ENCODE measurements at regions not wholly inside any gene's neighbourhood (a gene's known extent, or its start where the extent isn't known, plus 50 kb on each side); places are given as distances from the start of the nearest gene placed in this dataset.
A peak's percentile ranks its signal among the peaks of the same experiment; 100 is the strongest.

- Mint-ChIP-seq H3K4me1 (ENCODE audit: low read depth) (peaks cover 50% of the 10 kb centered on the region), H3K9me3 (no peaks in the 10 kb centered on the region), H3K27me3 (peaks cover 4% of the 10 kb centered on the region), H3K27ac (no peak overlapping the region), H3K36me3 (no peaks in the 10 kb centered on the region), H3K4me3 (no peak overlapping the region)
- ChIA-PET CTCF (no interaction called here), POLR2A (no interaction called here)
- intact Hi-C loops (cut with micrococcal nuclease): no loop called here
- no peak for DNase-seq
Observed at GRCh38 chr7:106430535-106431455, 146.0 kb upstream of the NAMPT start.

- intact Hi-C loops (cut with micrococcal nuclease): no loop called here
- no peaks in the 10 kb centered on the region for H3K9me3 Mint-ChIP-seq
- CTCF ChIA-PET: interaction anchor here (1.1 kb wide), 1 partner anchor 32 kb away, joined by 3 read pairs; no protein-coding TSS in a partner anchor
- no peak for DNase-seq
- no peaks in the 10 kb centered on the region for H3K36me3 Mint-ChIP-seq
- H3K27ac Mint-ChIP-seq: no peak overlapping the region
- peaks cover 2% of the 10 kb centered on the region for H3K27me3 Mint-ChIP-seq
- peaks cover 56% of the 10 kb centered on the region for H3K4me1 Mint-ChIP-seq (ENCODE audit: low read depth)
- no peak overlapping the region for H3K4me3 Mint-ChIP-seq
- POLR2A ChIA-PET: no interaction called here
Observed at GRCh38 chr7:106430103-106430502, 145.3 kb upstream of the NAMPT start.

GRCh38 chr7:106426803-106427202 lies 142.0 kb upstream of the NAMPT start:
- H3K36me3 Mint-ChIP-seq: no peaks in the 10 kb centered on the region
- intact Hi-C loops (cut with micrococcal nuclease): loop anchor here (5.0 to 10.0 kb wide), 2 partner anchors 620 to 1412 kb away; partner anchors contain the start of gene KMT2E
- peaks cover 72% of the 10 kb centered on the region for H3K4me1 Mint-ChIP-seq (ENCODE audit: low read depth)
- no peaks in the 10 kb centered on the region for H3K27me3 Mint-ChIP-seq
- no peak for DNase-seq
- POLR2A ChIA-PET: interaction anchor here (3.6 kb wide), 1 partner anchor 142 kb away, joined by 56 read pairs; the partner anchor contains the start of gene NAMPT
- CTCF ChIA-PET: no interaction called here
- peak overlapping the region; percentile 65 for H3K4me3 Mint-ChIP-seq
- no peaks in the 10 kb centered on the region for H3K9me3 Mint-ChIP-seq
- H3K27ac Mint-ChIP-seq: peak overlapping the region; percentile 97

- no peaks in the 10 kb centered on the region for H3K9me3 Mint-ChIP-seq
- peak; percentile 91 for DNase-seq
- no peaks in the 10 kb centered on the region for H3K36me3 Mint-ChIP-seq
- H3K27me3 Mint-ChIP-seq: no peaks in the 10 kb centered on the region
- intact Hi-C loops (cut with micrococcal nuclease): loop anchor here (1.0 to 10.0 kb wide), 8 partner anchors 8 to 1410 kb away; partner anchors contain the start of gene KMT2E
- H3K4me1 Mint-ChIP-seq (ENCODE audit: low read depth): peaks cover 81% of the 10 kb centered on the region
- peak overlapping the region; percentile 65 for H3K4me3 Mint-ChIP-seq
- CTCF ChIA-PET: interaction anchor here (0.9 to 1.9 kb wide), 9 partner anchors 24 to 170 kb away, joined by 3 to 15 read pairs (median 3); partner anchors contain the start of gene NAMPT
- H3K27ac Mint-ChIP-seq: peak overlapping the region; percentile 97
- POLR2A ChIA-PET: interaction anchor here (0.6 to 3.6 kb wide), 14 partner anchors 20 to 317 kb away, joined by 3 to 56 read pairs (median 4); partner anchors contain the start of gene NAMPT
Observed at GRCh38 chr7:106425017-106425719, 140.4 kb upstream of the NAMPT start.

DNA sequence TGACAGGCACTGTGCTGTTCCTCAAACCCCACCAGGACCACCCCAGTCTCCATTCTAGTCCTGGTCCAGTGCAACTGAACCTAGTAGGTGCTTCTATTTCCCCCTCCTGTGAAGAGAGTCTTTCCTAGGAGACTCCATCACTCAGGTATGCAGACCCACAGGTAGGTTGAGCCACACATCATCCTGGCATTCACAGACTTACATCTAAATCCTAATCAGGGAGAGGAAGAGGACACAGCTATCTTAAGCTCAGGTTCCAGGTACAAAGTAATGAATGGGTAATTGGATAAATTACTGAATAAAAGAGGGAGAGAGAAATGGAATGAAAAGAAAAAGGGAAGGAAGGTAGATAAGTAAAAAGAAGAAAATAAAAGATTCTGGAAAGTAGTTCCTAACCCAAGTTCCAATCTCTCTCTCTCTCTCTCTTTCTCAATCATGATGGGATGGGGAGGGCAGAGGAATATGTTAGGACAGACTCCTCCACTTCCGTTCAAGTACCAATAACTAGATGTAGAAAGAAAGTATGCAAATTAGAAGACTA lies 139.8 kb upstream of the NAMPT start:
- ChIA-PET POLR2A (interaction anchor here (0.6 to 3.6 kb wide), 12 partner anchors 19 to 317 kb away, joined by 3 to 56 read pairs (median 4); partner anchors contain the start of gene NAMPT), CTCF (interaction anchor here (0.9 to 1.9 kb wide), 6 partner anchors 24 to 82 kb away, joined by 3 to 15 read pairs (median 3); no protein-coding TSS in a partner anchor)
- Mint-ChIP-seq H3K27me3 (no peaks in the 10 kb centered on the region), H3K4me3 (peak overlapping the region; percentile 24), H3K36me3 (no peaks in the 10 kb centered on the region), H3K4me1 (ENCODE audit: low read depth) (peaks cover 83% of the 10 kb centered on the region), H3K27ac (peak overlapping the region; percentile 97), H3K9me3 (no peaks in the 10 kb centered on the region)
- intact Hi-C loops (cut with micrococcal nuclease): loop anchor here (1.0 to 10.0 kb wide), 12 partner anchors 9 to 1410 kb away; partner anchors contain the start of genes HBP1, KMT2E and PIK3CG
- DNase-seq: no peak

- POLR2A ChIA-PET: interaction anchor here (1.1 to 3.6 kb wide), 4 partner anchors 41 to 139 kb away, joined by 3 to 56 read pairs (median 20); partner anchors contain the start of gene NAMPT
Observed at GRCh38 chr7:106423821-106424475, 139.2 kb upstream of the NAMPT start.

DNA sequence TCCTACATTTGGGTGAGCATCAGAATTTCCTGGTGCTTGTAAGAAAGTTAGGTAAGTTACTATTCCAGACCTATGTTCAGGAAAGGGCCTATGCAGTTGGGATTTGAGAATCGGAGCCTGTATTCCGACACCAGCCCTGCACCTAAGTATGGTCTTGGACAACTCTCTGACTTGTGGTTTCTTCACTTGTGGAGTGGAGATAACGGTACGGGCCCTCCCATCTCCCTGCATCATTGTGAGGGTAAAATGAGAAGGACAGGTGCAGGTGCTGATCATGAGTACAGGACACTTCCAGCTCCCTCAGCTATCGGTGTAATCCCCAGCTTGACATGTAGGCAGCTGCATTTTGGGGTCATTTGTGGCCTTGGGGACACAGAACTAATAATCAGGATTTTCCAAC lies 138.3 kb upstream of the NAMPT start:
- H3K4me3 Mint-ChIP-seq: no peak overlapping the region
- no peaks in the 10 kb centered on the region for H3K36me3 Mint-ChIP-seq
- DNase-seq: no peak
- peaks cover 90% of the 10 kb centered on the region for H3K4me1 Mint-ChIP-seq (ENCODE audit: low read depth)
- intact Hi-C loops (cut with micrococcal nuclease): loop anchor here (5.0 to 10.0 kb wide), 4 partner anchors 344 to 1408 kb away; partner anchors contain the start of genes HBP1, KMT2E and PIK3CG
- ChIA-PET CTCF (no interaction called here), POLR2A (interaction anchor here (0.6 to 3.6 kb wide), 4 partner anchors 37 to 307 kb away, joined by 3 to 56 read pairs (median 18); partner anchors contain the start of gene NAMPT)
- no peaks in the 10 kb centered on the region for H3K9me3 Mint-ChIP-seq
- H3K27me3 Mint-ChIP-seq: no peaks in the 10 kb centered on the region
- no peak overlapping the region for H3K27ac Mint-ChIP-seq

More at GRCh38 chr7:106423821-106424475, 139.2 kb upstream of the NAMPT start:
- no peak overlapping the region for H3K4me3 Mint-ChIP-seq
- no peaks in the 10 kb centered on the region for H3K27me3 Mint-ChIP-seq
- peaks cover 83% of the 10 kb centered on the region for H3K4me1 Mint-ChIP-seq (ENCODE audit: low read depth)
- H3K27ac Mint-ChIP-seq: peak overlapping the region; percentile 97
- intact Hi-C loops (cut with micrococcal nuclease): loop anchor here (1.0 to 10.0 kb wide), 5 partner anchors 57 to 1409 kb away; partner anchors contain the start of genes HBP1, KMT2E and PIK3CG
- H3K9me3 Mint-ChIP-seq: no peaks in the 10 kb centered on the region
- DNase-seq: no peak
- CTCF ChIA-PET: interaction anchor here (1.1 to 1.7 kb wide), 2 partner anchors 78 to 81 kb away, joined by 3 to 13 read pairs; no protein-coding TSS in a partner anchor
- no peaks in the 10 kb centered on the region for H3K36me3 Mint-ChIP-seq

GRCh38 chr7:106421181-106421762 lies 136.5 kb upstream of the NAMPT start:
- no peak overlapping the region for H3K4me3 Mint-ChIP-seq
- peak; percentile 48 for DNase-seq
- H3K36me3 Mint-ChIP-seq: peaks cover 10% of the 10 kb centered on the region
- no peaks in the 10 kb centered on the region for H3K27me3 Mint-ChIP-seq
- intact Hi-C loops (cut with micrococcal nuclease): loop anchor here (2.0 to 10.0 kb wide), 5 partner anchors 42 to 1406 kb away; partner anchors contain the start of genes HBP1, KMT2E and PIK3CG
- peaks cover 90% of the 10 kb centered on the region for H3K4me1 Mint-ChIP-seq (ENCODE audit: low read depth)
- peak overlapping the region; percentile 83 for H3K27ac Mint-ChIP-seq
- ChIA-PET POLR2A (interaction anchor here (1.0 to 3.5 kb wide), 3 partner anchors 74 to 139 kb away, joined by 3 to 25 read pairs (median 3); partner anchors contain the start of gene NAMPT), CTCF (interaction anchor here (0.7 to 2.3 kb wide), 3 partner anchors 42 to 315 kb away, joined by 3 to 7 read pairs (median 7); partner anchors contain the start of gene NAMPT)
- peaks cover 11% of the 10 kb centered on the region for H3K9me3 Mint-ChIP-seq

DNA sequence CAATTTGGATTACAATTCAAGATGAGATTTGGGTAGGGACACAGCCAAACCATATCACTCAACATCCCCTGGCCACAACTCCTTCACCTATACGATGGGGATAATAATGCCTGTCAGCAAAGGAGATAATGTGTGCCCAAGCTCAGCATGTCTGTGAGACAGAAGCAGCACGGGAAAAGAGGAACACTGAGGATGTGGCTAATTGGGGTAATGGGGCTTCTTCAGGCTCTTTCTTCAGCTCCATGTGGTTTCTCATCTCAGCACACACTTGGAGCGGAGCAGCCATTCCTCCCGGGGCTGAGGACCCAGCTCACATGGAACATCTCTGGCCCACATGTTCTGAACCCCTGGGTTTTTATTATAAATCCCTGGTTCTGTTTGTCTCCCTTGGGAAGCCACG lies 136.0 kb upstream of the NAMPT start:
- H3K27ac Mint-ChIP-seq: peak overlapping the region; percentile 83
- peaks cover 11% of the 10 kb centered on the region for H3K36me3 Mint-ChIP-seq
- peaks cover 13% of the 10 kb centered on the region for H3K9me3 Mint-ChIP-seq
- no peaks in the 10 kb centered on the region for H3K27me3 Mint-ChIP-seq
- H3K4me1 Mint-ChIP-seq (ENCODE audit: low read depth): peaks cover 86% of the 10 kb centered on the region
- ChIA-PET CTCF (interaction anchor here (1.4 to 2.3 kb wide), 3 partner anchors 15 to 135 kb away, joined by 3 to 7 read pairs (median 7); partner anchors contain the start of gene NAMPT), POLR2A (interaction anchor here (1.2 to 3.5 kb wide), 4 partner anchors 15 to 139 kb away, joined by 3 to 25 read pairs (median 6); partner anchors contain the start of gene NAMPT)
- intact Hi-C loops (cut with micrococcal nuclease): loop anchor here (1.0 to 10.0 kb wide), 6 partner anchors 42 to 1406 kb away; partner anchors contain the start of genes HBP1, KMT2E and PIK3CG
- no peak overlapping the region for H3K4me3 Mint-ChIP-seq
- no peak for DNase-seq

DNA sequence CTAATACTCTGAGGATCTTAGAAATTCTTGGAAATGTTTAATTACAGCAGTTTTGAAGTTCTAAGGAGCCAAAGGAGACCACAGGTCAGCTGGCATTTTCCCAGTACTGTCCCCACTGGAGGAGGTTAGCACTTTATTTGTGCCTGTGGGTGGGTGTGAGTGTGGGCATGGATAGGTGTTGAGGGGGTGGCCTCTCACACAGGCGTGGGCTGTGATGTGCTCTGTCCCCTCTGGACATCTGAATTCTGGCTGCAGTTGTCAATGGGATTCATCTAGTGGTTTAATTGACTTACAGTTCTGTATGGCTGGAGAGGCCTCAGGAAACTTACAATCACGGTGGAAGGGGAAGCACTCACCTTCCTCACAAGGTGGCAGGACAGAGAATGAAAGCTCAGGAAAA lies 135.4 kb upstream of the NAMPT start:
- intact Hi-C loops (cut with micrococcal nuclease): loop anchor here (1.0 to 10.0 kb wide), 6 partner anchors 43 to 1405 kb away; partner anchors contain the start of genes HBP1, KMT2E and PIK3CG
- Mint-ChIP-seq H3K27ac (peak overlapping the region; percentile 76), H3K9me3 (peaks cover 18% of the 10 kb centered on the region), H3K36me3 (peaks cover 13% of the 10 kb centered on the region), H3K4me1 (ENCODE audit: low read depth) (peaks cover 82% of the 10 kb centered on the region), H3K27me3 (peaks cover 1% of the 10 kb centered on the region), H3K4me3 (no peak overlapping the region)
- no peak for DNase-seq
- CTCF ChIA-PET: interaction anchor here (1.4 to 2.3 kb wide), 3 partner anchors 15 to 135 kb away, joined by 3 to 7 read pairs (median 7); partner anchors contain the start of gene NAMPT
- POLR2A ChIA-PET: interaction anchor here (1.3 to 3.5 kb wide), 4 partner anchors 15 to 135 kb away, joined by 3 to 25 read pairs (median 7); partner anchors contain the start of gene NAMPT
